ENCODE measurements at regions not wholly inside any gene's neighbourhood (a gene's known extent, or its start where the extent isn't known, plus 50 kb on each side); places are given as distances from the start of the nearest gene placed in this dataset.
"Not testable (repeated sequence)": the region's sequence is repeated elsewhere in the genome, so short reads cannot be mapped to it uniquely, and the experiment has no call there.

- no peaks in the 10 kb centered on the region for H3K36me3 ChIP-seq
- H3K9me3 ChIP-seq, result no peaks in the 10 kb centered on the region
- H3K4me1 ChIP-seq, result peaks cover 6% of the 10 kb centered on the region
- TF ChIP-seq POLR2AphosphoS5 (IDR thresholded peaks at IDR 0.05) (no peak), EP300 (IDR thresholded peaks at IDR 0.05) (no peak), POLR2A (IDR thresholded peaks at IDR 0.05) (no peak)
- TF ChIP-seq, protein P1, sequence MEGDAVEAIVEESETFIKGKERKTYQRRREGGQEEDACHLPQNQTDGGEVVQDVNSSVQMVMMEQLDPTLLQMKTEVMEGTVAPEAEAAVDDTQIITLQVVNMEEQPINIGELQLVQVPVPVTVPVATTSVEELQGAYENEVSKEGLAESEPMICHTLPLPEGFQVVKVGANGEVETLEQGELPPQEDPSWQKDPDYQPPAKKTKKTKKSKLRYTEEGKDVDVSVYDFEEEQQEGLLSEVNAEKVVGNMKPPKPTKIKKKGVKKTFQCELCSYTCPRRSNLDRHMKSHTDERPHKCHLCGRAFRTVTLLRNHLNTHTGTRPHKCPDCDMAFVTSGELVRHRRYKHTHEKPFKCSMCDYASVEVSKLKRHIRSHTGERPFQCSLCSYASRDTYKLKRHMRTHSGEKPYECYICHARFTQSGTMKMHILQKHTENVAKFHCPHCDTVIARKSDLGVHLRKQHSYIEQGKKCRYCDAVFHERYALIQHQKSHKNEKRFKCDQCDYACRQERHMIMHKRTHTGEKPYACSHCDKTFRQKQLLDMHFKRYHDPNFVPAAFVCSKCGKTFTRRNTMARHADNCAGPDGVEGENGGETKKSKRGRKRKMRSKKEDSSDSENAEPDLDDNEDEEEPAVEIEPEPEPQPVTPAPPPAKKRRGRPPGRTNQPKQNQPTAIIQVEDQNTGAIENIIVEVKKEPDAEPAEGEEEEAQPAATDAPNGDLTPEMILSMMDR (IDR thresholded peaks at IDR 0.05), result no peak
- 94% methylated on average over 2 of the region's 2 CpGs for WGBS
- H3K27ac ChIP-seq, result no peak overlapping the region
- H3K27me3 ChIP-seq, result no peaks in the 10 kb centered on the region
- no peak overlapping the region for H3K4me3 ChIP-seq
- DNase-seq (ENCODE audit: low spot score in 2 of 2), result no peak
Measured at GRCh38 chr6:150492507-150492906, 107.2 kb upstream of the PLEKHG1 start.

DNA sequence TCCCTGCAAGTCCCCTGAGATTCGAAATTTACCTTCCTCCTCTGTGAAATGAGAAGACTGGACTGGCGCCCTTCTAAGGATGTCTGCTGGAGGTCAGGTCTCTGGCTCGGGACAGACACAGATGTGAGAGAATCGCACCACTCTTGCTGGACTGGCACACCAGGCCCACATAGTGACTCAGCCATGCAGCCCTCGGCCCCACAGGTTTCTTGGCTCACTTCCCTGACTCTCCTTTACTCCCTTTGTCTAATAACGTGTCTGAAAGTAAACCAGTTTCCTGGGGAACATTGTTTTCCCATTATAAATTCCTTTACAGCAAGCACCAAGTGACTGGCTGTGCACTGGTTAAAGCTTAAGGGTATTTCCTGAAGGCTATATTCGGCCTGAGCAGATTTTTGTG is 106.7 kb upstream of the PLEKHG1 start:
- WGBS, result 50% methylated on average over 7 of the region's 7 CpGs
- Histone ChIP-seq H3K27ac (no peak overlapping the region), H3K36me3 (no peaks in the 10 kb centered on the region), H3K27me3 (no peaks in the 10 kb centered on the region), H3K4me3 (no peak overlapping the region), H3K9me3 (no peaks in the 10 kb centered on the region), H3K4me1 (peaks cover 6% of the 10 kb centered on the region)
- no peak for DNase-seq (ENCODE audit: low spot score in 2 of 2)
- TF ChIP-seq, protein P1 (IDR thresholded peaks at IDR 0.05), result no peak
- TF ChIP-seq POLR2A (IDR thresholded peaks at IDR 0.05) (no peak), EP300 (IDR thresholded peaks at IDR 0.05) (no peak), POLR2AphosphoS5 (IDR thresholded peaks at IDR 0.05) (no peak)

DNA sequence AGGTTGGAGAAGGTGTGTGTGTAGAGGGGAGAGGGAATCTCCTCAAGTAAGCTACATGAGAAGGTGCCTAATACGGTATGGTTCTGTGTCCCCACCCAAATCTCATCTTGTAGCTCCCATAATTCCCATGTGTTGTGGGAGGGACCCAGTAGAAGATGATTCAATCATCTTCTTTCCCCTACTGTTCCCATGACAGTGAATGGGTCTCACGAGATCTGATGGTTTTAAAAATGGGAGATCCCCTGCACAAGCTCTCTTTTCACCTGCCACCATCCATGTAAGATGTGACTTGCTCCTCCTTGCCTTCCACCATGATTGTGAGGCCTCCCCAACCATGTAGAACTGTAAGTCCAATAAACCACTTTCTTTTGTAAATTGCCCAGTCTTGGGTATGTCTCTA is 106.1 kb upstream of the PLEKHG1 start:
- H3K27ac ChIP-seq, result peak overlapping the region; percentile 34
- not testable (repeated sequence) for H3K36me3 ChIP-seq; DNase-seq (ENCODE audit: low spot score in 2 of 2); H3K4me1 ChIP-seq; H3K27me3 ChIP-seq; H3K4me3 ChIP-seq; H3K9me3 ChIP-seq
- WGBS, result 92% methylated on average over 2 of the region's 2 CpGs

- H3K27me3 ChIP-seq, result no peaks in the 10 kb centered on the region
- DNase-seq (ENCODE audit: low spot score in 2 of 2), result peak; percentile 77 to 82
- H3K36me3 ChIP-seq, result no peaks in the 10 kb centered on the region
- 68% methylated on average over 5 of the region's 5 CpGs for WGBS
- no peaks in the 10 kb centered on the region for H3K9me3 ChIP-seq
- TF ChIP-seq EP300 (IDR thresholded peaks at IDR 0.05), result no peak
- no peak for TF ChIP-seq POLR2A (IDR thresholded peaks at IDR 0.05)
- TF ChIP-seq, protein P1 (IDR thresholded peaks at IDR 0.05), result no peak
- TF ChIP-seq POLR2AphosphoS5 (IDR thresholded peaks at IDR 0.05), result no peak
- H3K27ac ChIP-seq, result no peak overlapping the region
- peaks cover 6% of the 10 kb centered on the region for H3K4me1 ChIP-seq
- no peak overlapping the region for H3K4me3 ChIP-seq
Measured at GRCh38 chr6:150494241-150494640, 105.4 kb upstream of the PLEKHG1 start.

- no peak for DNase-seq (ENCODE audit: low spot score in 2 of 2)
- Histone ChIP-seq H3K27me3 (no peaks in the 10 kb centered on the region), H3K27ac (no peak overlapping the region), H3K36me3 (no peaks in the 10 kb centered on the region), H3K4me3 (no peak overlapping the region), H3K4me1 (peaks cover 6% of the 10 kb centered on the region), H3K9me3 (no peaks in the 10 kb centered on the region)
- TF ChIP-seq POLR2AphosphoS5 (IDR thresholded peaks at IDR 0.05) (no peak), POLR2A (IDR thresholded peaks at IDR 0.05) (no peak), EP300 (IDR thresholded peaks at IDR 0.05) (no peak)
- TF ChIP-seq, protein P1 (IDR thresholded peaks at IDR 0.05), result no peak
- WGBS, result 100% methylated on average over 1 of the region's 1 CpG
Measured at GRCh38 chr6:150495126-150495525, 104.6 kb upstream of the PLEKHG1 start.

GRCh38 chr6:150496629-150497028 is 103.1 kb upstream of the PLEKHG1 start:
- no peak for DNase-seq (ENCODE audit: low spot score in 2 of 2)
- H3K27ac ChIP-seq, result no peak overlapping the region
- H3K4me1 ChIP-seq, result peaks cover 4% of the 10 kb centered on the region
- no peaks in the 10 kb centered on the region for H3K27me3 ChIP-seq
- no peaks in the 10 kb centered on the region for H3K36me3 ChIP-seq
- no peak for TF ChIP-seq POLR2AphosphoS5 (IDR thresholded peaks at IDR 0.05)
- TF ChIP-seq POLR2A (IDR thresholded peaks at IDR 0.05), result no peak
- TF ChIP-seq EP300 (IDR thresholded peaks at IDR 0.05), result no peak
- TF ChIP-seq, protein P1 (IDR thresholded peaks at IDR 0.05), result no peak
- H3K4me3 ChIP-seq, result no peak overlapping the region
- WGBS, result 75% methylated on average over 2 of the region's 2 CpGs
- no peaks in the 10 kb centered on the region for H3K9me3 ChIP-seq

Measured in suprapubic skin (tissue), 4 donors.